Activated CD8-positive, alpha-beta T cell treated with anti-CD3 and anti-CD28 coated beads for 36 hours (primary cell): ENCODE measurements at regions not wholly inside any gene's neighbourhood (a gene's known extent, or its start where the extent isn't known, plus 50 kb on each side); places are given as distances from the start of the nearest gene placed in this dataset.

Experiments used
- ATAC-seq: fragments of 200-7000 bp; cut with Tn5 transposase; one replicate; pipeline ENCODE4 v1.10.0; 2021; ENCODE audit warnings: mild to moderate bottlenecking, moderate library complexity
- CTCF ChIA-PET: fragments of 350-600 bp; sonication (Branson Sonifier 250); formaldehyde crosslinking; loops from one replicate; lab custom pipeline; 2021; ENCODE audit warnings: antibody characterized with exemption; lab: Charles Lee
- POLR2A ChIA-PET: fragments of 350-600 bp; sonication (Branson Sonifier 250); formaldehyde crosslinking; loops from one replicate; lab custom pipeline; 2021; ENCODE audit warnings: antibody characterized with exemption; lab: Charles Lee
- DNase-seq: peaks from one replicate; pipeline ENCODE4 v3.0.0-alpha.2; 2020
- H3K27ac Mint-ChIP-seq: one replicate; pipeline ENCODE4 v1.8.0; 2021; ENCODE audit warnings: mild to moderate bottlenecking, mixed read lengths
- H3K27me3 Mint-ChIP-seq: one replicate; pipeline ENCODE4 v1.8.0; 2021; ENCODE audit warnings: mixed read lengths
- H3K36me3 Mint-ChIP-seq: one replicate; pipeline ENCODE4 v1.8.0; 2021; ENCODE audit warnings: low read depth, mixed read lengths
- H3K4me1 Mint-ChIP-seq: one replicate; pipeline ENCODE4 v1.8.0; 2021; ENCODE audit warnings: low read depth, mixed read lengths
- H3K4me3 Mint-ChIP-seq: one replicate; pipeline ENCODE4 v1.8.0; 2021; ENCODE audit warnings: mild to moderate bottlenecking, moderate library complexity, mixed read lengths
- H3K9me3 Mint-ChIP-seq: one replicate; pipeline ENCODE4 v1.8.0; 2021; ENCODE audit warnings: mixed read lengths
- CTCF ChIP-seq: fragments of 200-600 bp; IDR thresholded peaks from one replicate; pipeline ENCODE4 v1.8.0; 2022; ENCODE audit warnings: antibody characterized with exemption, mild to moderate bottlenecking
- intact Hi-C: fragments of 100-400 bp; cut with micrococcal nuclease; formaldehyde crosslinking; loops from one replicate; pipeline ENCODE4 v1.10.0; 2022

GRCh38 chr3:124518350-124518749, 211.9 kb upstream of the UMPS start:
- Mint-ChIP-seq H3K36me3 (no peaks in the 10 kb centered on the region), H3K27me3 (peaks cover 2% of the 10 kb centered on the region), H3K4me3 (no peak overlapping the region), H3K4me1 (no peaks in the 10 kb centered on the region), H3K27ac (no peak overlapping the region), H3K9me3 (no peaks in the 10 kb centered on the region)
- no peak for DNase-seq
- intact Hi-C loops, result no loop called here
- no peak for TF ChIP-seq CTCF
- ATAC-seq, result no peak
- CTCF ChIA-PET, result no interaction called here
- POLR2A ChIA-PET, result no interaction called here

- ChIA-PET POLR2A (no interaction called here), CTCF (no interaction called here)
- no peak for DNase-seq
- no peaks in the 10 kb centered on the region for H3K4me1 Mint-ChIP-seq
- H3K36me3 Mint-ChIP-seq, result no peaks in the 10 kb centered on the region
- peaks cover 2% of the 10 kb centered on the region for H3K27me3 Mint-ChIP-seq
- H3K27ac Mint-ChIP-seq, result no peak overlapping the region
- intact Hi-C loops, result no loop called here
- no peaks in the 10 kb centered on the region for H3K9me3 Mint-ChIP-seq
- no peak for ATAC-seq
- no peak for TF ChIP-seq CTCF
- H3K4me3 Mint-ChIP-seq, result no peak overlapping the region
These were observed 210.6 kb upstream of the UMPS start for GRCh38 chr3:124519591-124520194.

GRCh38 chr3:124520970-124521369, 209.3 kb upstream of the UMPS start:
- POLR2A ChIA-PET, result no interaction called here
- Mint-ChIP-seq H3K27ac (no peak overlapping the region), H3K9me3 (peaks cover 4% of the 10 kb centered on the region), H3K4me3 (no peak overlapping the region), H3K36me3 (no peaks in the 10 kb centered on the region), H3K27me3 (peaks cover 2% of the 10 kb centered on the region), H3K4me1 (no peaks in the 10 kb centered on the region)
- intact Hi-C loops, result no loop called here
- CTCF ChIA-PET, result no interaction called here
- no peak for TF ChIP-seq CTCF
- ATAC-seq, result no peak
- DNase-seq, result no peak

- CTCF ChIA-PET, result interaction anchor here (0.6 kb wide), 1 partner anchor 130 kb away, joined by 4 read pairs; no protein-coding TSS in a partner anchor
- H3K36me3 Mint-ChIP-seq, result no peaks in the 10 kb centered on the region
- peaks cover 4% of the 10 kb centered on the region for H3K9me3 Mint-ChIP-seq
- TF ChIP-seq CTCF, result no peak
- no peak for ATAC-seq
- intact Hi-C loops, result no loop called here
- H3K27me3 Mint-ChIP-seq, result peaks cover 3% of the 10 kb centered on the region
- no peak overlapping the region for H3K27ac Mint-ChIP-seq
- H3K4me1 Mint-ChIP-seq, result no peaks in the 10 kb centered on the region
- POLR2A ChIA-PET, result no interaction called here
- H3K4me3 Mint-ChIP-seq, result no peak overlapping the region
- DNase-seq, result no peak
These were observed 208.1 kb upstream of the UMPS start for GRCh38 chr3:124522082-124522625.

- Mint-ChIP-seq H3K27ac (no peak overlapping the region), H3K9me3 (peaks cover 4% of the 10 kb centered on the region), H3K27me3 (peaks cover 9% of the 10 kb centered on the region), H3K4me1 (no peaks in the 10 kb centered on the region), H3K36me3 (no peaks in the 10 kb centered on the region), H3K4me3 (no peak overlapping the region)
- ATAC-seq (no peak), DNase-seq (no peak)
- no peak for TF ChIP-seq CTCF
- intact Hi-C loops, result no loop called here
- ChIA-PET POLR2A (no interaction called here), CTCF (no interaction called here)
These were observed 203.7 kb upstream of the UMPS start for GRCh38 chr3:124526601-124527000.
